ENCODE measurements at regions not wholly inside any gene's neighbourhood (a gene's known extent, or its start where the extent isn't known, plus 50 kb on each side); places are given as distances from the start of the nearest gene placed in this dataset.
"Not testable (repeated sequence)": the region's sequence is repeated elsewhere in the genome, so short reads cannot be mapped to it uniquely, and the experiment has no call there.

DNA sequence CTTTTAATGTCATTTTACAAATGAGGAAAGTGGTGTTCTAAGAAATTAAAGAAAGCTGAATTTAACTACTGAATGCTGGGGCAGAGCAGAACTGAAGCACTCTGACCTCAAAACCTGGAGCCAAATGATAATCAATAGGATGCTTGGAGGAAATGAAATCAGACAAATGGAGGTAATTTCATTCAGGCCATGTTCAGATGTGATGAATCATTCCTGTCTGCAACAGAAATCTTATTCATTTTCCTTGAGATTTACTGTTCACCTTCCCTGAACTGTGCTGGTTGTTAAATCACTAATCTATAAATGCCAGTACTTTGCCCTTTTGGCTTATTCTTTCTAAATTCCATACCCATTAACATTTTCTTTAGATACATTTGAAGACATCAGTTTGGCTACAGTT lies 85.6 kb upstream of the SNX7 start:
- no peak for DNase-seq (ENCODE audit: low spot score)

DNA sequence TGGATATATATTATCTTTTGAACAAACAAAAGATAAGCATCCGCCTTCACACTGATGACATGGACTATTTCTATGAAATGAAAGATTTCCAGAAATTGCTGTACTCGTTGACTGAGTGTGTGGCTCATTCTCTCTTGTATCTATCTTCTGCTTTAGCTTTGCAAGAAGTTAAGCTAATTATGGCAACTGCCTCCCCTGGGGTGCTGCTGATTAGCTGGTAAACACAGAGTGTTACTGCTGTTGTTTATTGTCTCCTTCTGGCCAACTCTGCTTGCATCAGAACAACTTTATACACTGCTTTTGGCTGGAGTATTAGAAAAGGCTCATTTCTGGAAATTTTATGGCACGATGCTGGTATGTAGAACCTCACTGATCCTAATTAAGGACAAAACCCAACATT lies 95.6 kb upstream of the SNX7 start:
- no peak for DNase-seq (ENCODE audit: low spot score)

DNA sequence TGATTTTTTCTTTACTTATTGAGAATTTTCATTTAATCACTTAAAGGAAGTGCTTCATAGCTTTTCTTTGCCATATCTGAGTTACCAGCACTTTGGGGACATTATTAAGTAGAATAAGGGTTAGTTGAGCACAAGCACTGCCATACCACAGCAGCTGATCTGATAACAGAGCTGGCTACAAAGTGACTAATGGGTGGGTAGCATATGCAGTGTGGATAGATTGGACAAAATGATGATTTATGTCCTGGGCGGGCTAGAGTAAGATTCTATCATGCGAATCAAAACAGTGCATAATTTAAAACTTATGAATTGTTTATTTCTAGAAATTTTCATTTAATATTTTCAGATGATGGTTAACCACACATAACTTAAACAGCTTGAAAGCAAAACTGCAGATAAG lies 102.2 kb upstream of the SNX7 start:
- no peak for DNase-seq (ENCODE audit: low spot score)

- no peak for DNase-seq (ENCODE audit: low spot score)
These were observed 103.6 kb upstream of the SNX7 start for GRCh38 chr1:98557895-98558294.

DNA sequence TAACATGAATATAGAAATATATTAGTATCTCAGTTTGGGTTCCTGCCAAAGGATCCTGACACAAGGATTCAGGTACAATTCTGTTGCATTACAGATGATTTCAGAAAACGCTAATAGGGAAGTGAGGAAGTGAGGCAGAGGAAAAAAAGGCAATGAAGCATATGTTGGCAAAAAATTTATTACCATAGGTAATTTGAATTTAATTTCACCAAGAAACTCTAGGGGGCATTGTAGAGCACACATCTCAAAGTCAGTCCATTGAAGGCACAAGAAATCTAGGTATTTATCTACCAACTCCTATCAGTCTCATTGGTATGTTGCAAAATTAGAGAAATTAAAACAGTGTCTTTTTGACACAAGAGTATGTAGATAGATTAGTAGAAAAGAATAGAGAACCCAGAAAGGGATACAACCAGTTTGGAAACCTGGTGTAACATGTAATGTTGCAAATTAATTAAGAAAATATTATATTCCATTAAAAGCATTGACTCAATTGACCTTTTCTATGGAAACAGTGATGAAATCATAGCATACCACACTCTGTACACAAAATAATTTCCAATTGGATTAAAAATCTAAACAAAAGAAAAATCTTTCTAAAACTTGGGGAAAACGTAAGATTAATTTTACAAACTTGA lies 104.9 kb upstream of the SNX7 start:
- DNase-seq (ENCODE audit: low spot score), result peak; percentile 63

GRCh38 chr1:98555814-98556213 lies 105.7 kb upstream of the SNX7 start:
- DNase-seq (ENCODE audit: low spot score), result no peak

- DNase-seq (ENCODE audit: low spot score), result not testable (repeated sequence)
These were observed 108.9 kb upstream of the SNX7 start for GRCh38 chr1:98552576-98553074.

- no peak for DNase-seq (ENCODE audit: low spot score)
These were observed 111.4 kb upstream of the SNX7 start for GRCh38 chr1:98550076-98550475.

- no peak for DNase-seq (ENCODE audit: low spot score)
These were observed 115.2 kb upstream of the SNX7 start for GRCh38 chr1:98546319-98546718.

DNA sequence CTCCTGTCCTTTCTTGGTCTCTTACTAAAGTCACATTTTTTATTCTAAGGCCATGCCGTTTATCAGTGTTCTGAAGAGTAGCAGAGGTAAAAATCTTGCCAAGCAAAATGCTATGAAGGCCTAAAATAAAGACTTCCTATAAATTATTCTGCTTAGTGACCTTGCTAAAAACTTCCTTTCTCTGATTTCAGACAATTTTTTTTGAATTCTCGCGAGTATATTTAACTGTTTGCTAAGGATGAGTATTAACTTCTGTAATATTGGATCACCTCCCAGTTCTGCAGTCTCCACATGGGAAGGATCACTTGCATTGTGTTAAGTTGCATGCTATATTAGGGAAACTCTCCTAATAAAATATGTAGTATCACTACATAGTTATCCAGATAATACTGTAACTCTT lies 123.4 kb upstream of the SNX7 start:
- no peak for DNase-seq (ENCODE audit: low spot score)

- DNase-seq (ENCODE audit: low spot score), result no peak
These were observed 138.3 kb upstream of the SNX7 start for GRCh38 chr1:98523256-98523655.

GRCh38 chr1:98516306-98516705 lies 145.2 kb upstream of the SNX7 start:
- no peak for DNase-seq (ENCODE audit: low spot score)

DNA sequence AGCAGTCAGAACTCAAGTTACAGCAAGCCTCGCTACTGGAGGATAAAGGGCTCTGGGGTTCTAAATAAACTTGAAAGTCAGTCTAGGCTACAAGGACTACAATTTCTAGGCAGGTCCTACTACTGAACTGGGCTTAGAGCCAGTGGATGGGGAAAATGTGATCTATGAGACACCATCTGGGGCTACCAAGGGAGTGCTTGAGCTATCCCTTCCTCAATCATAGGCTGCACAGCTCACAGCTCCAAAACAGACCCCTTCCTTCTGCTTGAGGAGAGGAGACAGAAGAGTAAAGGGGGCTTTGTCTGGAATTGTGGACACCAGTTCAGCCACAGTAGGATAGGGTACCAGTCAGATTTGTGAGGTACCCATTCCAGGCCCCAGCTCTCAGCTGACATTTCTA lies 145.8 kb upstream of the SNX7 start:
- DNase-seq (ENCODE audit: low spot score), result no peak

- not testable (repeated sequence) for DNase-seq (ENCODE audit: low spot score)
These were observed 149.3 kb upstream of the SNX7 start for GRCh38 chr1:98512216-98512615.

DNA sequence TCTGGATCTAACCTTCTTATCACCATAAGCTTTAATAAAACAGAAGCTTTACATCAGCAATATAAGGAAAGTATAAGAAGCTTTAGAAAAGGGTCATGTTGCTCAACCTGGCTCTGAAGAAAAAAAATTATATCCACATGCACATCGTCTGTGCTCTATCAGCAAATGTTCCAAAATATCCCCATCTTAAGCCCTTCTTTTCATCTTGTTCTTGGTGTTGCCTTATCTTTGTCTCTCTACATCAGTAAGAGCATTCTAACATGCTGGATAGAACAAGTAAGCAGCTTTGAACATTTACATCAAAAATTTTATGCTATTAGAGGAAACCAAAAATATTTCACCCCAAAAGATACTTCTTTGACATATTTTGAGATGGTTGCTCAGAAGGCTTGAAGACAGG lies 157.8 kb upstream of the SNX7 start:
- DNase-seq (ENCODE audit: low spot score), result no peak

DNA sequence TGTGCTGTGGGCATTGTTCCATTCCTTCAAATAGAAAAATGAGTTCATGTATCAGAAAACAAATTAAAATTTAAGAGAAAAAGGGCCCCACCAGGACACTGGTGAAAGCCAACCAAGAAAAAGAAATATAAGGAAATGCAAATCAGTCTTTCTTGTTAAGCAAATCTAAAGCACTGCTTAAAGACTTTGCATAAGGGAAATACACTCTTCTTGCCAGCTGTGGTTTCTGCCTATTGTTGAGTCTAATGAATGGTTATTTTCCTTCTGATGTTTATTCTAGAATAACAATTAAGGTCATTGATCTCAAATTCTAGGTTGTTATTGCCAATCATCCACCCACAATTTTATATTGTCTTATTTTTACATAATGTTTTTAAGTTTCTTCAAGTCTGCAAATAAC lies 158.6 kb upstream of the SNX7 start:
- DNase-seq (ENCODE audit: low spot score), result no peak

DNA sequence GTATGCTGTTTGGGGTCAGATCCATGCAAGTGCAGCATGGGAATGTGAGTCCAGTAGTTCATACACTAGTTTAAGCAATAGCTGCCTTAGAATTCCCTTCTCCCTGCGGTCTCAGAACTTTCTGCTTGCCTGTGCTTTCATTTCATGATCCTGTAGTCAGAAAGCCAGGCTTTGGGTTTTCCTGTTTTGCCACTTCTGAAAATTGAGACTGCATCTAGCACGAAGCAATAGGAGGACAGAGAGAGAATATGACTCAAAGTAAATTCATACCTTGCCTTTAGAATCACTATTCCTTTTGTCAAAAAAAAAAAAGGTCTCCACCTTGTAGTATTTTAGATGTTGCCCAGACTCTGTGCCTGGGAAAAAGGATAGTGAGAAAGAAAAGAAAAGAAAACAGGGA lies 161.2 kb upstream of the SNX7 start:
- no peak for DNase-seq (ENCODE audit: low spot score)

- DNase-seq (ENCODE audit: low spot score), result no peak
These were observed 162.9 kb upstream of the SNX7 start for GRCh38 chr1:98498651-98499050.

- no peak for DNase-seq (ENCODE audit: low spot score)
These were observed 164.0 kb upstream of the SNX7 start for GRCh38 chr1:98497497-98497896.

GRCh38 chr1:98496256-98496995 lies 165.1 kb upstream of the SNX7 start:
- DNase-seq (ENCODE audit: low spot score), result no peak

DNA sequence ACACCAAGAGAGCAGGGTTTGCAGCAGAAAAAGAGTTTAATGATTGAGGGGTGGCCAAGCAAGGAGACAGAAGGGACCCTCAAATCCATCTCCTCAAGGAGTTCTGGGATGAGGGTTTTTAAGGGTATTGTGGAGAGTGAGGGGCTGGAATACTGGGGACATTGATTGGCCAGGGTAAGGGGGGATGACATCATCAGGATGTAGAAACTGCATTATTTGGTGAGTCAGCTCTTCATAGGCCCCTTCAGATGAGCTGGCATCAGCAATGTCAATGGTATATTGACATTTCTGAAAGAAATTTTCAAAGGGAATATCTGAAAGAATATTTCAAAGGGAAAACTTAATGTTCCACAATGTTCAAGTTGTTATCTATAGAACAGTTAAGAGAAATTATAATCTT lies 168.1 kb upstream of the SNX7 start:
- DNase-seq (ENCODE audit: low spot score), result no peak

GRCh38 chr1:98490099-98490498 lies 171.4 kb upstream of the SNX7 start:
- DNase-seq (ENCODE audit: low spot score), result no peak

- DNase-seq (ENCODE audit: low spot score), result no peak
These were observed 173.9 kb upstream of the SNX7 start for GRCh38 chr1:98487620-98488019.

GRCh38 chr1:98482611-98483010 lies 178.9 kb upstream of the SNX7 start:
- no peak for DNase-seq (ENCODE audit: low spot score)

All from NAMALWA (cell line).